Type B pancreatic cell (in vitro differentiated cells): ENCODE measurements at regions not wholly inside any gene's neighbourhood (a gene's known extent, or its start where the extent isn't known, plus 50 kb on each side); places are given as distances from the start of the nearest gene placed in this dataset.

Experiments used
- DNase-seq: peaks from one replicate; pipeline ENCODE4 v3.0.0; 2021; ENCODE audit warnings: mixed read lengths; ENCODE audit not compliant: unreplicated experiment; ENCODE audit errors: extremely low spot score
- H3K27ac Mint-ChIP-seq: 2 replicates; pipeline ENCODE4 v1.8.0; 2021; ENCODE audit warnings: mild to moderate bottlenecking, mixed read lengths
- H3K27me3 Mint-ChIP-seq: 2 replicates; pipeline ENCODE4 v1.8.0; 2021; ENCODE audit warnings: mixed read lengths
- H3K36me3 Mint-ChIP-seq: 2 replicates; pipeline ENCODE4 v1.8.0; 2021; ENCODE audit warnings: mixed read lengths
- H3K4me1 Mint-ChIP-seq: one replicate; pipeline ENCODE4 v1.8.0; 2021; ENCODE audit warnings: mixed read lengths; ENCODE audit not compliant: unreplicated experiment
- H3K4me3 Mint-ChIP-seq: 2 replicates; pipeline ENCODE4 v1.8.0; 2021; ENCODE audit warnings: mild to moderate bottlenecking, mixed read lengths
- H3K9me3 Mint-ChIP-seq: 2 replicates; pipeline ENCODE4 v1.8.0; 2021; ENCODE audit warnings: mixed read lengths
- TF ChIP-seq, protein P1 (sequence below): fragments of 200-600 bp; sonication (generic); conservative IDR thresholded peaks from 2 replicates; pipeline ENCODE4 v1.5.0; 2021; ENCODE audit warnings: antibody characterized with exemption, mild to moderate bottlenecking

DNA sequence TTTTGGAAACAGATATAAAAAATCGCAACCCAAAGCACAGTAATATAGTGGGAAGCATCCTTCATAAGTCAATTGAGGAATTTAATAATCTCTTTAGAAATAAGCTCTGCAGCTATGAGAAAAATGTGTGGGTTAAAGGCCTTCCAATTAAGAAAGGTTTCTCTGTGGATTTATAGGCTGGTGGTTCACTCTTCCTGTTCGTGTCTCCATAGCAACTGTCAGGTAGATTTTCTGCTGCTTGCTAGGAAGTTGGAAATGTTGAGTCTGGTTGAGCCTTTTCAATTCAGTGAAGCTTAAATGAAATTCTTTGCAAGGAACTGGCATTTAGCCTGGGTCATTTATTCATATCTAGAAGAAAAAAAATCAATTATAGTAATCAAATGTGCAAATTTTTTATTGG is 652.8 kb upstream of the CELF2 start:
- no peak overlapping the region for H3K27ac Mint-ChIP-seq
- H3K4me1 Mint-ChIP-seq, result peaks cover 5% of the 10 kb centered on the region
- no peak overlapping the region for H3K4me3 Mint-ChIP-seq
- TF ChIP-seq, protein P1, sequence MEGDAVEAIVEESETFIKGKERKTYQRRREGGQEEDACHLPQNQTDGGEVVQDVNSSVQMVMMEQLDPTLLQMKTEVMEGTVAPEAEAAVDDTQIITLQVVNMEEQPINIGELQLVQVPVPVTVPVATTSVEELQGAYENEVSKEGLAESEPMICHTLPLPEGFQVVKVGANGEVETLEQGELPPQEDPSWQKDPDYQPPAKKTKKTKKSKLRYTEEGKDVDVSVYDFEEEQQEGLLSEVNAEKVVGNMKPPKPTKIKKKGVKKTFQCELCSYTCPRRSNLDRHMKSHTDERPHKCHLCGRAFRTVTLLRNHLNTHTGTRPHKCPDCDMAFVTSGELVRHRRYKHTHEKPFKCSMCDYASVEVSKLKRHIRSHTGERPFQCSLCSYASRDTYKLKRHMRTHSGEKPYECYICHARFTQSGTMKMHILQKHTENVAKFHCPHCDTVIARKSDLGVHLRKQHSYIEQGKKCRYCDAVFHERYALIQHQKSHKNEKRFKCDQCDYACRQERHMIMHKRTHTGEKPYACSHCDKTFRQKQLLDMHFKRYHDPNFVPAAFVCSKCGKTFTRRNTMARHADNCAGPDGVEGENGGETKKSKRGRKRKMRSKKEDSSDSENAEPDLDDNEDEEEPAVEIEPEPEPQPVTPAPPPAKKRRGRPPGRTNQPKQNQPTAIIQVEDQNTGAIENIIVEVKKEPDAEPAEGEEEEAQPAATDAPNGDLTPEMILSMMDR, result no peak
- no peaks in the 10 kb centered on the region for H3K27me3 Mint-ChIP-seq
- H3K36me3 Mint-ChIP-seq, result no peaks in the 10 kb centered on the region
- H3K9me3 Mint-ChIP-seq, result no peaks in the 10 kb centered on the region
- no peak for DNase-seq

- Mint-ChIP-seq H3K4me3 (no peak overlapping the region), H3K27ac (no peak overlapping the region), H3K36me3 (no peaks in the 10 kb centered on the region), H3K27me3 (no peaks in the 10 kb centered on the region), H3K9me3 (no peaks in the 10 kb centered on the region), H3K4me1 (peaks cover 5% of the 10 kb centered on the region)
- no peak for DNase-seq
- TF ChIP-seq, protein P1, result no peak
Measured at GRCh38 chr10:10365676-10366075, 652.0 kb upstream of the CELF2 start.

DNA sequence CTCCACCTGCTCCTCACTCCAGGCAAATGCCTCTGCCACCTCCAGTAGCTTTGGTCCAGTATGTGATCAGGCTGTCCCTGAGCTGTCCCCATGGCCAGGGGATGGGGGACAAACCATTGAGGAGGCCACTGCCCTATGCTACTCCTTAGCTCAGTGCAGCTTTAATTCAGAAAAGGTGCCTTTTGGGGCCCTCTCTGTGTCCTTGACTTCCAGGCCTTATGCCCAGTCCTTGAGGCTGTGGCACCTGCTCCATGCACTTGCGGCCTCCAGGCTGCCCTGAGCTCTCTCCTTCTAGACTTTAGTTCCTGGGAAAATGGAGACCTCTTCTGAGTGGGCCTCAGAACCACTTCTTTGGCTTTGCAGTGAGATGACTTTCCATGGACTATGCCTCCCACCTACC is 650.8 kb upstream of the CELF2 start:
- TF ChIP-seq, protein P1, result no peak
- no peaks in the 10 kb centered on the region for H3K9me3 Mint-ChIP-seq
- H3K4me1 Mint-ChIP-seq, result peaks cover 5% of the 10 kb centered on the region
- H3K36me3 Mint-ChIP-seq, result no peaks in the 10 kb centered on the region
- no peak for DNase-seq
- H3K27me3 Mint-ChIP-seq, result no peaks in the 10 kb centered on the region
- no peak overlapping the region for H3K27ac Mint-ChIP-seq
- H3K4me3 Mint-ChIP-seq, result no peak overlapping the region

GRCh38 chr10:10367264-10367663 is 650.4 kb upstream of the CELF2 start:
- H3K27ac Mint-ChIP-seq, result no peak overlapping the region
- no peak for DNase-seq
- H3K27me3 Mint-ChIP-seq, result no peaks in the 10 kb centered on the region
- no peak overlapping the region for H3K4me3 Mint-ChIP-seq
- peaks cover 5% of the 10 kb centered on the region for H3K4me1 Mint-ChIP-seq
- H3K9me3 Mint-ChIP-seq, result no peaks in the 10 kb centered on the region
- H3K36me3 Mint-ChIP-seq, result no peaks in the 10 kb centered on the region
- TF ChIP-seq, protein P1, result no peak

DNA sequence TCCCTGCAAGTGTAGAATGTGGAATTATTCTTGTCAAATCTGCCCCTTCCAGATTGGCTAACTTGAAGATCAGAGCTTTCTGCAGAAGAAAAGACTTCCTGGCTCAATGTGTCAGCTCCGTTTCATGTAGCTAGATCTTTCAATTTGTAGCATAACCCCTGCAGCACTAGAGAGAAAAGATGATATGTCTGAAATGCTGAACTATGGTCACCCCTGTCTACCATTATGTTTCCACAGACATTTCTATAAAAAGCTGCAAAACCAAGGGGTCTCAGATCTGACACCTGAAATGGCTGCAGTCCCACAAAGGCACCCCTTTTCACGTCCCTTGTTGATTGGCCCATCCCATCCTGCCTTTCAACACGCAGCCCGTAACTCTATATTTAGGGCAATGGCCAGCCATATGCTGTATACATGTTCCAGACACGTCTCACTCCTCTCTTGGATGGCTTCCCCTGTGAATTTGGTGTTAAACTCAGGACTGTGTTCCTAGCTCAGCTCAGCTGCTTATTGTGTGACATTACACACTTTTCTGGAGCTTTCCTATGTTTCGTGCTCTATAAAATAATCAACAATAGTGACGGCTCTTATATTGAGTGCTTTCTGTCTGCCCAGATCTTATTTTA is 648.6 kb upstream of the CELF2 start:
- Mint-ChIP-seq H3K27ac (no peak overlapping the region), H3K27me3 (no peaks in the 10 kb centered on the region), H3K4me1 (peaks cover 5% of the 10 kb centered on the region), H3K36me3 (no peaks in the 10 kb centered on the region), H3K4me3 (no peak overlapping the region), H3K9me3 (no peaks in the 10 kb centered on the region)
- DNase-seq, result no peak
- TF ChIP-seq, protein P1, result no peak

- no peak overlapping the region for H3K27ac Mint-ChIP-seq
- H3K27me3 Mint-ChIP-seq, result no peaks in the 10 kb centered on the region
- H3K4me1 Mint-ChIP-seq, result no peaks in the 10 kb centered on the region
- TF ChIP-seq, protein P1, result no peak
- no peaks in the 10 kb centered on the region for H3K9me3 Mint-ChIP-seq
- no peak overlapping the region for H3K4me3 Mint-ChIP-seq
- no peak for DNase-seq
- H3K36me3 Mint-ChIP-seq, result no peaks in the 10 kb centered on the region
Measured at GRCh38 chr10:10385831-10386230, 631.8 kb upstream of the CELF2 start.
